ENCODE measurements at regions not wholly inside any gene's neighbourhood (a gene's known extent, or its start where the extent isn't known, plus 50 kb on each side); places are given as distances from the start of the nearest gene placed in this dataset.

- no peak overlapping the region for H3K4me3 ChIP-seq (ENCODE audit: low read depth, low read length)
- 92% methylated on average over 18 of the region's 18 CpGs for WGBS
- no peaks in the 10 kb centered on the region for H3K36me3 ChIP-seq (ENCODE audit: insufficient read depth)
- no peaks in the 10 kb centered on the region for H3K4me1 ChIP-seq (ENCODE audit: insufficient read depth)
- DNase-seq (ENCODE audit: extremely low spot score) = no peak
- H3K27ac ChIP-seq (ENCODE audit: low read depth) = no peak overlapping the region
These were observed 130.7 kb downstream of the CTTN start for GRCh38 chr11:70528794-70529580.

- WGBS = 98% methylated on average over 10 of the region's 10 CpGs
- Histone ChIP-seq H3K4me1 (ENCODE audit: insufficient read depth) (no peaks in the 10 kb centered on the region), H3K36me3 (ENCODE audit: insufficient read depth) (no peaks in the 10 kb centered on the region), H3K4me3 (ENCODE audit: low read depth, low read length) (no peak overlapping the region), H3K27ac (ENCODE audit: low read depth) (no peak overlapping the region)
- DNase-seq (ENCODE audit: extremely low spot score) = no peak
These were observed 131.7 kb downstream of the CTTN start for GRCh38 chr11:70530010-70530409.

GRCh38 chr11:70530629-70531185 is 132.4 kb downstream of the CTTN start:
- Histone ChIP-seq H3K4me1 (ENCODE audit: insufficient read depth) (no peaks in the 10 kb centered on the region), H3K36me3 (ENCODE audit: insufficient read depth) (no peaks in the 10 kb centered on the region), H3K4me3 (ENCODE audit: low read depth, low read length) (no peak overlapping the region), H3K27ac (ENCODE audit: low read depth) (no peak overlapping the region)
- 90% methylated on average over 11 of the region's 11 CpGs for WGBS
- no peak for DNase-seq (ENCODE audit: extremely low spot score)

- Histone ChIP-seq H3K4me1 (ENCODE audit: insufficient read depth) (no peaks in the 10 kb centered on the region), H3K4me3 (ENCODE audit: low read depth, low read length) (no peak overlapping the region), H3K36me3 (ENCODE audit: insufficient read depth) (no peaks in the 10 kb centered on the region), H3K27ac (ENCODE audit: low read depth) (no peak overlapping the region)
- no peak for DNase-seq (ENCODE audit: extremely low spot score)
- WGBS = 84% methylated on average over 18 of the region's 18 CpGs
These were observed 133.1 kb downstream of the CTTN start for GRCh38 chr11:70531281-70532065.

- WGBS = 68% methylated on average over 1 of the region's 1 CpG
- H3K27ac ChIP-seq (ENCODE audit: low read depth) = no peak overlapping the region
- no peaks in the 10 kb centered on the region for H3K4me1 ChIP-seq (ENCODE audit: insufficient read depth)
- no peak for DNase-seq (ENCODE audit: extremely low spot score)
- H3K4me3 ChIP-seq (ENCODE audit: low read depth, low read length) = no peak overlapping the region
- no peaks in the 10 kb centered on the region for H3K36me3 ChIP-seq (ENCODE audit: insufficient read depth)
These were observed 133.7 kb downstream of the CTTN start for GRCh38 chr11:70532066-70532440.

GRCh38 chr11:70532731-70533130 is 134.4 kb downstream of the CTTN start:
- WGBS = 68% methylated on average over 15 of the region's 15 CpGs
- Histone ChIP-seq H3K27ac (ENCODE audit: low read depth) (no peak overlapping the region), H3K4me3 (ENCODE audit: low read depth, low read length) (no peak overlapping the region), H3K36me3 (ENCODE audit: insufficient read depth) (no peaks in the 10 kb centered on the region), H3K4me1 (ENCODE audit: insufficient read depth) (no peaks in the 10 kb centered on the region)
- DNase-seq (ENCODE audit: extremely low spot score) = no peak

- no peaks in the 10 kb centered on the region for H3K36me3 ChIP-seq (ENCODE audit: insufficient read depth)
- no peak for DNase-seq (ENCODE audit: extremely low spot score)
- no peaks in the 10 kb centered on the region for H3K4me1 ChIP-seq (ENCODE audit: insufficient read depth)
- H3K27ac ChIP-seq (ENCODE audit: low read depth) = no peak overlapping the region
- 89% methylated on average over 16 of the region's 16 CpGs for WGBS
- H3K4me3 ChIP-seq (ENCODE audit: low read depth, low read length) = no peak overlapping the region
These were observed 137.1 kb downstream of the CTTN start for GRCh38 chr11:70535191-70535971.

GRCh38 chr11:70536051-70536877 is 137.9 kb downstream of the CTTN start:
- no peaks in the 10 kb centered on the region for H3K36me3 ChIP-seq (ENCODE audit: insufficient read depth)
- H3K27ac ChIP-seq (ENCODE audit: low read depth) = no peak overlapping the region
- no peak for DNase-seq (ENCODE audit: extremely low spot score)
- no peaks in the 10 kb centered on the region for H3K4me1 ChIP-seq (ENCODE audit: insufficient read depth)
- no peak overlapping the region for H3K4me3 ChIP-seq (ENCODE audit: low read depth, low read length)
- WGBS = 91% methylated on average over 20 of the region's 20 CpGs

GRCh38 chr11:70537576-70538571 is 139.5 kb downstream of the CTTN start:
- no peak overlapping the region for H3K27ac ChIP-seq (ENCODE audit: low read depth)
- DNase-seq (ENCODE audit: extremely low spot score) = no peak
- no peaks in the 10 kb centered on the region for H3K4me1 ChIP-seq (ENCODE audit: insufficient read depth)
- H3K4me3 ChIP-seq (ENCODE audit: low read depth, low read length) = no peak overlapping the region
- WGBS = 82% methylated on average over 28 of the region's 28 CpGs
- H3K36me3 ChIP-seq (ENCODE audit: insufficient read depth) = no peaks in the 10 kb centered on the region

- no peak overlapping the region for H3K27ac ChIP-seq (ENCODE audit: low read depth)
- H3K36me3 ChIP-seq (ENCODE audit: insufficient read depth) = no peaks in the 10 kb centered on the region
- no peak overlapping the region for H3K4me3 ChIP-seq (ENCODE audit: low read depth, low read length)
- 88% methylated on average over 22 of the region's 22 CpGs for WGBS
- no peak for DNase-seq (ENCODE audit: extremely low spot score)
- H3K4me1 ChIP-seq (ENCODE audit: insufficient read depth) = no peaks in the 10 kb centered on the region
These were observed 140.5 kb downstream of the CTTN start for GRCh38 chr11:70538641-70539359.

- Histone ChIP-seq H3K27ac (ENCODE audit: low read depth) (no peak overlapping the region), H3K4me1 (ENCODE audit: insufficient read depth) (no peaks in the 10 kb centered on the region), H3K4me3 (ENCODE audit: low read depth, low read length) (no peak overlapping the region), H3K36me3 (ENCODE audit: insufficient read depth) (no peaks in the 10 kb centered on the region)
- DNase-seq (ENCODE audit: extremely low spot score) = no peak
- 88% methylated on average over 26 of the region's 26 CpGs for WGBS
These were observed 141.2 kb downstream of the CTTN start for GRCh38 chr11:70539360-70540095.
